Esophagus muscularis mucosa (tissue), 4 donors: ENCODE measurements at regions not wholly inside any gene's neighbourhood (a gene's known extent, or its start where the extent isn't known, plus 50 kb on each side); places are given as distances from the start of the nearest gene placed in this dataset.

Experiments
- CTCF ChIP-seq, 3 experiments: fragments of 200-600 bp in 2 of 3; fragments of 450-650 bp in 1 of 3; sonication (generic) in 2 of 3; IDR thresholded peaks; one replicate each; pipeline ENCODE4 v1.5.1; 2017 to 2019; ENCODE audit warnings: antibody characterized with exemption in 3 of 3, mild to moderate bottlenecking in 2 of 3, moderate library complexity in 1 of 3
- EP300 ChIP-seq: sonication (generic); formaldehyde crosslinking; IDR thresholded peaks from one replicate; pipeline ENCODE4 v1.6.1; 2017; ENCODE audit warnings: antibody characterized with exemption
- POLR2A ChIP-seq: fragments of 450-650 bp; IDR thresholded peaks from one replicate; pipeline ENCODE4 v1.6.1; 2017; ENCODE audit warnings: antibody characterized with exemption, moderate library complexity, mild to moderate bottlenecking, low read depth
- POLR2AphosphoS5 ChIP-seq, 2 donors: sonication (generic); formaldehyde crosslinking; IDR thresholded peaks; one replicate each; pipeline ENCODE4 v1.6.1; 2017; ENCODE audit warnings: antibody characterized with exemption in 2 of 2

- TF ChIP-seq CTCF (IDR thresholded peaks at IDR 0.05), result no peak
- no peak for TF ChIP-seq POLR2A
- no peak for TF ChIP-seq POLR2AphosphoS5 (IDR thresholded peaks at IDR 0.05)
- TF ChIP-seq EP300, result no peak
These were observed 611.6 kb upstream of the CADM1 start for GRCh38 chr11:116115801-116116200.
